Dermis microvascular lymphatic vessel endothelial cell (primary cell): ENCODE measurements at regions not wholly inside any gene's neighbourhood (a gene's known extent, or its start where the extent isn't known, plus 50 kb on each side); places are given as distances from the start of the nearest gene placed in this dataset.
"Not testable (repeated sequence)": the region's sequence is repeated elsewhere in the genome, so short reads cannot be mapped to it uniquely, and the experiment has no call there.

ENCODE experiments used
- DNase-seq, 2 donors: peaks; one replicate each; pipeline versions ENCODE4 v3.0.0 to v3.0.0-alpha.2; 2010; ENCODE audit warnings: low read depth in 2 of 2

DNA sequence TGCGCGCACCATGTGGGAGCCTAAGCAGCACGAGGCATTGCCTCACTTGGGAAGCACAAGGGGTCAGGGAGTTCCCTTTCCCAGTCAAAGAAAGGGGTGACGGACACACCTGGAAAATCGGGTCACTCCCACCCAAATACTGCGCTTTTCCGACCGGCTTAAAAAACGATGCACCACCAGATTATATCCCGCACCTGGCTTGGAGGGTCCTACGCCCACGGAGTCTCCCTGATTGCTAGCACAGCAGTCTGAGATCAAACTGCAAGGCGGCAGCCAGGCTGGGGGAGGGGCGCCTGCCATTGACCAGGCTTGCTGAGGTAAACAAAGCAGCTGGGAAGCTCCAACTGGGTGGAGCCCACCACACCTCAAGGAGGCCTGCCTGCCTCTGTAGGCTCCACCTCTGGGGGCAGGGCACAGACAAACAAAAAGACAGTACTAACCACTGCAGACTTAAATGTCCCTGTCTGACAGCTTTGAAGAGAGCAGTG lies 627.7 kb upstream of the VRK2 start:
- not testable (repeated sequence) for DNase-seq

DNA sequence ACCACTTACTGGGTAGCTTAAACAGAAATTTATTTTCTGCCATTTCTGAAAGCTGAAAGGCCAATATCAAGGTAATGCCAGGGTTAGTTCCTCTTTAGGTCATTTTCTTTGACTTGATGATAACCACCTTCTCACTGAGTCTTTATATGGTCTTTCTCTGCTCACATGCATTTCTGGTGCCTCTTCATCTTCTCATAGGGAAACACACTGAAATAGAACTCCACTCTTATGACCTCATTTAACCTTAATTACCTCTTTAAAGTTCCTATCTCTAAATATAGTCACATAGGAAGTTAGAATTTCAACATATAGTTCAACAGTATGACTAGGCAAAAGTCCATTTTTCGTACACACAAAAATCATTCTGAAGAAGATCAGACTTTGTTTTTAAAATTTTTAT lies 616.8 kb upstream of the VRK2 start:
- DNase-seq, result no peak

DNA sequence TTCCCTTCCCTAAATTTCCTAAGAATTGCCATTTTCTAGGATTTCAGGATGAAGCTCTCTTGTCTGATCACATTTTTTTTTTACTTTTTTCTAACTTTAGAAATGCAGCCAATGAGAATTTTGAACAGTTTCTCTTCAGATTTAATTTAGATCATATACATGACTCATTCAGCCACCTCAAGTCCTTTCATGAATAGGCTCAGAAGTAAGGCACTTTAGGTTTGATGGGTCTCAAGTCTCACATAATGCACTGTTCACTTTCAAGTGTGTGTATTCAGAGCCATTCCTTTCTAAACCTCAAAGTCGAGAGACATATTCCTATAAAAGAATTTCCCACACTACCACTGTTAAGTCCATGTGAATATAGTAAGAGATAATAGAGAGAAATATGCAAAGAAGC lies 614.1 kb upstream of the VRK2 start:
- no peak for DNase-seq

DNA sequence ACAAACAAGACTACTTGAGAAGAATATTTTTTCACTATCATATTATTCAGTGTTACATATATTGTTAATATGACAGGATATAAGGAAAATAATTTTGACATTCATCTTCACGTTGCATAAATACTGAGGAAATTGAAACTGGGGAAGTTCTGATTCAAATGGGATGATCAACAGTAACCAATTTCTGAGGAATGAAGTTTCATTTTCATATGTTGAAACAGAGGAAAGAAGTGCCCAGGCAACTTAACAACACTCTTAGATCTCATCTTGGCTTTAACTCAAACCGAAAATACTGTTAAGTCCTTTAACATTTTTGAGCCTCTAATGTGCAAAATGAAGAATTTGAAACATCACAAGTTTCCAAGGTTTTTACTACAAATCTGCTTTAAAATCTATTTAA lies 612.2 kb upstream of the VRK2 start:
- DNase-seq, result no peak

DNA sequence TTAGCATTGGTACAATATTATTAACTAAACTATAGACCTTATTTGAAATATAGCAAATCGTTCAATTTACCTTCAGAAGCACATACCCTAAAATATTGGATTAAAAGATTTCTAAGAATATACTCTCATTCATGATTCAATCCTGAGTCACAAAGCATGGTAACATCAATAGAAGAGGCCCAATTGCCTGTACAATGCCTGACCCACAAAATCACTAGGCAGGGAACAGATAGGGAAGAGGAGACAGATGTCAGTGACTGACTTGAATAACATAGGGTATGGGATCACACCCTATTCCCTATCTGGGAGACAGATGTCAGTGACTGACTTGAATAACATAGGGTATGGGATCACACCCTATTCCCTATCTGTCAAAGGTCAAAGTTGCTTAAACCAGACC lies 611.6 kb upstream of the VRK2 start:
- DNase-seq, result no peak

DNA sequence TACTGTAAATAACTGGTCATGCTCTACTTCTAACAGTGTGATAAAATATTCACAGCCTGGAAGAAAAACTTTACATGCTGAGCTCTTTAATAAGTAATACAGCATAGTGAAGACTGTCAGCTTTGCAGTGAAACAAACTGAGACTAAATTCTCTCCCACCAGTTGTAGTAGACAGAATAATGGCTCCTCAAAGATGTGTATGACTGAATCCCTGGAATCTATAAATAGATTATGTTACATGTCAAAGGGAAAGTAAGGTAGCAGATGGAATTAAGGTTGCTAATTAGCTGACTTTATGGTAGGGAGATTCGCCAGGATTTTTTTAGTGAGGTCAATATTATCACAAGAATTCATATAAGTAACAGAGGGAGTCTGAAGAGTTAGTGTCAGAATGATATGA lies 609.5 kb upstream of the VRK2 start:
- DNase-seq, result no peak

DNA sequence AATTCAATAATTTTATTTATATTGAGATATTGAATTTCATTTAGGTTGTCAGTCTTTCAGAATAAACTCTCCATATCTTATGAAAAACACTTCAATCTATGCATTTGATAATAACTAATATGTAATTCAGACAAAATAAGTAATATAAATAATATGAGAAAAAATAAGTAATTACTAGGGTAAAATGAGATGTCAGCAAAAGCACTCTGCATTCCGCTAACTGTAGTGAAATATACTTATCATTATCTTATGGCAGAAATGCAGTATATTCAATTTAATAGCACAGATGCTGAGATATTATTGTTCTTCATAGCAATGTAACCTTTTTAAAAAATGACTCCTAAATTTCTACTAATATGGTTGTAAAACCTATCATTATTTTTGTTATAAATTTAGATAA lies 606.2 kb upstream of the VRK2 start:
- DNase-seq, result no peak

DNA sequence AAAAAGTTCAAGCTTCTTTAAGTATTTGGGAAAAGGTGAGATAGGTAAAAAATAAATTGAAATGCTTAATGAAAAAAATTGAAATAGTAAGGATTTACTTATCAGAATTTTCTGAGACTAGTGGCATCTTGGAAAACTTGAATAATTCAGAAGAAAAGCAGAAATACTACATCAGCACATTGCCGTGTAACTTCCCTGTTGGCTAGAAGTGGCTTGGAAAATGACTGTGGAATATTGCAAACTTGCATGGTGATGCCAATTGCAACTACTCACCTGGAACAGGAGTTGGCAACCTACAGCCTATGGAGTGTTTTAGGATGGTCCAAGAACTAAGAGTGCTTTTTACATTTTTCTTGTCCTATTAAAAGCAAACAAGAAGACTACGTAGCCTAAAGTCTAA lies 603.5 kb upstream of the VRK2 start:
- no peak for DNase-seq

DNA sequence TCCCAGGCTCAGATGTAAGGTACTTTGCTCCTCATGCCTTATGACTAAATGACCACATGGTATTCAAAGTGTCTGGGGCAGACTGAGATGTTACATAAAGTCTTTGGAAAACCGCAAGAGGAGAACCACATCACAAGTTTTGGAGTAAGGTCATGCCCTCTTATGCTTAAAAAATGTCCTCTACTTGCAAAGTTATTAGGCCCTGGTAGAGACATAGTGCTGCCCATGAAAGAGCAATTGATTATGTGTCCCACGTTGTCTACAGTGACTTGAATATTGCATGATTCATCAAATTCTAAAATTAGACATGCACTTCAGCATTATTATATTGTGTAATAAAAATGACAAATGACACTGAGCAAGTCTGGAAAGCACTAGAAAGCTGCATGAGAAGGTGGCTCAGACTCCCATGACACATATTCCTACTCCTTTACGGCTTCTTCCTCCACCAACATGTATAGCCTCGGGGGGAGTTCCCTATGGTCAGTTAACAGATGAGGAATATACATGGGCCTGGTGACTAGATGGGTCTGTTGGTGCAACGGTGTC lies 602.6 kb upstream of the VRK2 start:
- DNase-seq, result no peak

DNA sequence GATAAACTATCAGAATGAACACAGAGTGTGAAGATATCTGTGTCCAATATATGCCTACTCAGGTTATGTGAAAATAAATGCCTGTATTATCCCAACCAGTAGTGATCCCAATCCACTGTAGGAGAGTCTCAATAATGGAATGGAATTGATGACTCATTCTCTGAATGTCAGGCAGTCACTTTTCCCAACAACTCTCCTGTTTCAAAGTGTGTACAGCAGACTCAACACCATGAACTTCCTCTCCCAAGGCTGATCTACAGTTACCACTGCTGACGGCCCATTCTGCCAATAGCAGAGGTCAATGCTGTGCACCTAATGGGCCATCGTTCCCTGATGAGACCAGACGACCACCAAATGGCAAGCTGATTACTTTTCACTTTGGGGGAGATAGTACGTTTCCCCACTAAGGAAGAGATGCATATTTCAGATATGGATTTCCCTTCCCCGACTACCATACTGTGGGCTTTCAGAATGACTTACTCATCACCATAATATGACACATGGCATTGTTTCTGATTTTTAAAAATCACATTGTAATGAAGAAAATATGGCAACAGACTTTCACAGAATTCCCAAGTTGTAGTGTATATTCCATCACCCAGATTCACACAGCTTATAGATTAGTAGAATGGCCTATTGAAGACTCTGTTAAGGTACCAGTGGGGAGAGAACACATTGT lies 601.7 kb upstream of the VRK2 start:
- DNase-seq, result no peak

DNA sequence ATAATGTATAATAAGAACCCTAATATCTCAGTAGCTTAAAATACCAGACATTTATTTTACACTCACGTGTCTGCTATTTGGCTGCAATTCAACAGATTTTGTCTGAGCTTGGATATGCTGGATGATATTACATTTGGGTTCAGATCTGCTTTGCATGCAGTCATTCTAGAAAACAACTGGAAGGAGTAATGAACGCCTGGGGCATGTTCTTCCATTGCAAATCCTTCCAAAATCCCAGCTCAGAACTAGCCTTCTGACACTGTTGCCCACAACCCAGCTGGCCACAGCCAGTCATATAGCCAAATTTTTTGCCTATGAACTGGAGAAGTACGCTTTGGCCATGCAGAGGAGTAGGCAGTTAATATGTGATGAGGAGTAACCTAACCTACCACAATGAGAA lies 597.8 kb upstream of the VRK2 start:
- no peak for DNase-seq

DNA sequence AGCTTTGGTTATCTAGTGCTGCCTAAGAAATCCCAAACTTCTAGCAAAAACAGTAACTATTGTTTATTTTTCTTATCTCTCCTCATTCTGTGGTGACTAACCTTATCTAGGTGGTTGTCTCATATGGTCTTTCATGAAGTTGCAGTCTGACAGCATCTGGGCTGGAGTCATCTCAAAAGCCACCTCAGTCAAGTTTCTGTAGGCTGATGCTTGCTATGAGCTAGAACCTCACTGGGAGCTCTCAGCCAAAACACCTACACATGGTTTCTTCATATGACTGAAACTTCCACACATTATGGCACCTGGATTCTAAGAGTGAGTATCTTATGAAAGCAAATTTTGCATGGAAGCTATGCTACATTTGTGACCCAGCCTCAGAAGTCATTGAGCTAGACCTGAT lies 596.4 kb upstream of the VRK2 start:
- no peak for DNase-seq

DNA sequence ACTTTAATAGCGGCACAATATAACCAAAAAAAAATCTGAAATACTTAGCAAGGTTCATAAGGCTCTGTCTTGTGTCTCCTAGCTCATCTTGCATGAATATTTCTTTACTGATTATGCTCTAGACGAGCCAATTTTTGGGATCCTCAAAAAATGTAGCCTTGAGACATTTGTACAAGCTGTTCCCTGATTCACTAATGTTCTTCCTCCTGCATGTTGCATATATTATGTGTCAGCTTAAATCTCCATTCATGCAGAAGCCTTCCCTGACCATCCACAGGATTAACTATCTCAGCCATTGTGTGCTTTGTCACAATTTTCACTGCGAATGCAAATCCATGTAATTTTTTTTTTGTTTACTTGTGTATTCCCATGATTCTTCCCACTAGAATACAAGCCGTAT lies 594.0 kb upstream of the VRK2 start:
- no peak for DNase-seq

DNA sequence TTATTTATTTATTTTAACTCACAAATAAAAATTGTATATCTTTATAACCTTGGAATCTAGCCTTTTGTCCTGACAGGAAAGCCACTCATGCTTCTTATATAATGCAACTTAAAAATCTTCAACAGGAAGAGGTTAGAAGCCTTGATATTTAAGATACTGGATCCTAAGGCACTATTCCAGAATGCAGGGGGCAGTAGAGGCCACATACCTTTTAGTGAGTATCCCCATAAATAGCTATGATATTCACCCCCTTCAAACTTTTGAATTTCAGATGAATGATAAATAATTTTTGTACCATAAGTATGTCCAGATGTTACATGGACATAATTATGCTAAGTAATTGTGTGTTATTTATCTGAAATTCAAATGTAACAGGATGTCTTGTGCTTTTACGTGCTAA lies 592.7 kb upstream of the VRK2 start:
- no peak for DNase-seq

DNA sequence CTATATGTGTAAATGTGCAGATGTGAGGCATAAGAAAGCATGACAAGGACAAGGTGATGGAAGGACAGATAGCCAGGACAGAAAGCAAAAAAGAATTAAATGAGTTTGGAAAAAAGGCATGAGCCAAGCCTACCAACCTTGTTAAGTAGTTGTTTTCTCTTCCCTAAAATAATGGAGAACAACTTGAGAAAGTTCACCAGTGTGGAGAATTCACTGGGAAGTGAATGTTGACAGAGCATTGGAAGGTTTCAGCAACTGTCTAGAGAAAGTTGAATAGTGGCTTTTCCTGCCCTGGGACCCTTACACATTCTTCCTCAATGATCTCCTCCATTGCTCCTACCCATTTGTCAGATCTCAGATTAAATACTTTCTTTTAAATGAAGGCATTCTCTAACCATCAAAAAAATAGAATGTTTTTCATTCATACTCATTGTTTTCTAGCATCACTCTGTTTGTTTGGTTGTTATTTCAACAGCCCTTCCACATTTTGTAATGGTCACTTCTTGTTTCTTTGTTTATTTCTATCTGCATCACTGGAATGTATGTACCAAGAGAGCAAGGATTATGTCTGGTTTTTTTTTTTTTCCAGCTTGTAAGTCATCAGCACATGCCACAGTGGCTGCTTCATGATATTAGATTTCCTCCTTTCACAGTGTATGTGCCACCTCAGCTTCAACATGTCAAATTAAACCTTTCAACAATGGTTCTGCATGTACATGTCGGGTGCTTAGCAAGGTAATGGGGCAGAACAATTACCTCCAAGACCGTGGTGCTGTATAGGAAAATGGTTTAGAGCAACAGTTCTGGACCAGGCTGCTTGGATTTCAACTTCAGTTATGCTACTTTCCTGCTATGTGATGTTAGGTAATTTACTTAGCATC lies 586.0 kb upstream of the VRK2 start:
- DNase-seq, result no peak

DNA sequence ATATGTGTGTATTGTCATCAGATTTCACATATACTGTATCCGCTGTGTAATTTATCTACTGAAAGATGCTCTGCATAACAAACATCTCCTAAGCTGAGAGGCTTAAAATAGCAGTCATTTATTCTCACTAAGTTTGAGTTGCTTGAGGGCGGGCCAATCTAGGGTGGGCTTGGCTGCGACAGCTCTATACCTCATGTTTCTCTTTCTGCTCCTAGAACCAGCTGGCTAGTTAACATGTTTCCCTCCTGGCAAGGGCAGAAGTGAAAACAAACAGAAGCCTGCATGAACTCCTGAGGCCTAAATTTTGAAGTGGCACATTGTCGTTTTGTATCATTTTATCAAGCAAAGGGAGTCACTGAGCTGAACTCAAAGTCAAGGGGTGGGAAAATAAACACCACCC lies 585.0 kb upstream of the VRK2 start:
- DNase-seq, result no peak

DNA sequence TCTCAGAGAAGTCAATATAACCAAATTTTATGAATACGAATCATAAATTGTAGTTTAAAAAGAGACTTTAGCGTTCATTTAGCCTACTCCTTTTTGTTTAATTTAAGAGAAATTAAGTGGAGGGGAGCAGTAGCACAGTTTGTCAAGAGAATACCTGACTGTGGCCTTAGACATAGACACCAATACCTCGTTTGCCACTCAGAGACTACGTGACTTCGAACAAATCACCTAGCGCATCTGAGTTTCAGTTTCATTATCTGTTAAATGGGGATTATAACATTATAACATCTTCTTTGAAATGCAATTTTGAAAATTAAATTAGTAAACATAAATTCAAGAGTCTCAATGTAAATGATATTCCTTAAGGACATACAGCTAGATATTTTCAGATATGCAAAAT lies 581.5 kb upstream of the VRK2 start:
- DNase-seq, result no peak

DNA sequence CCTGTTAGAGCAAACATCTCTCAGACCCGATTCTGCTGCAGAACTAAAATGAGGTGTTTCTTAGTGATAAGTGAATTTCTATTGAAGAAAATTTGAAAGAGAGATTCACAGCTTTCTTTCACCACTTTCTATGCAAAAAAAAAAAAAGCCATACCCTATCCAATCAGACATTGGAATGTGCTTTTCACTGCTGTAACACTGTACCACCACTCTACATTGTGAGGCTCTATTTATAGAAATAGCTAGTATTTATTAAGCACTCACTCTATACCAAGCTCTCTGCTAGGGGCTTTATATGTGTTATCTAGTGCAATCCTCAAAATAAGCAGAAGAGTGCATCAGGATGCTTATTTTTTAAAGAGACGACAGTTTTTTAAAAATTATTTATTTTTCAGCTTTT lies 580.6 kb upstream of the VRK2 start:
- no peak for DNase-seq

DNA sequence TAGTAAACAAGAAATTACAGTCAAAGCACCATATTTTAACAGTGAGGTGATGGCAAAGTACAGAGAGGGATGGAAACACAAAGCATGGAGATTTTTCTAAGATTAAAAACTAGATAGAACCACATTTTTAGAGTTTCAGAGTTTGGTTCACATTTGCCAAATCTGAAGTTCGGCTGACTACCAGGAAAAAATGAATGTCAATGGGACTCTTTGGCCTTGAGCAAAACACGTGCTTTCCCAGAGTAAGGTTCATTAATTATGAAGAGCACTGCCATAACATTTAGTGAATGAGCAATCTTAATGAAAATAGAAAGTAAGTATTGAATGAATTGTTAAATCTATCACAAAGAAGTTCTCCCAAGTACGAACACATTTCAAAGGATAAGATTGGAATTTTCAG lies 571.2 kb upstream of the VRK2 start:
- no peak for DNase-seq

DNA sequence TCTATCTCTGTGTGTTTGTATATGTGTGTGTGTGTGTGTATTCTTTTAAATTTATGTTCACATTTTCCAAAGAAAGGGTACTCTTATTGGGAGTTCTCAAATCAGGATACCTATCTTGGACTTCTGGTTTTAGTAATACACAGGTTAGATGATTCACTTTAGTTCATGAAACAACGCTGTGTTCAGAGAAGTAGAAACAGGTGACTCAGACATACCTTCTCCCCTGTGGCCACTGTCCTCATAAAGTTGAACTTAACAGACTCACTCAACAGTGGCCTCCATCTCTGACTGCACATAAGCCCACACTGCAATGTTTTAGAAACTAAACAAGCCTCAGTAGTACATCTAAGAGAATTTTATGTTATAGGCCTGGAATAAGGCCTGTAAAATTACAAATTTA lies 566.6 kb upstream of the VRK2 start:
- DNase-seq, result no peak

DNA sequence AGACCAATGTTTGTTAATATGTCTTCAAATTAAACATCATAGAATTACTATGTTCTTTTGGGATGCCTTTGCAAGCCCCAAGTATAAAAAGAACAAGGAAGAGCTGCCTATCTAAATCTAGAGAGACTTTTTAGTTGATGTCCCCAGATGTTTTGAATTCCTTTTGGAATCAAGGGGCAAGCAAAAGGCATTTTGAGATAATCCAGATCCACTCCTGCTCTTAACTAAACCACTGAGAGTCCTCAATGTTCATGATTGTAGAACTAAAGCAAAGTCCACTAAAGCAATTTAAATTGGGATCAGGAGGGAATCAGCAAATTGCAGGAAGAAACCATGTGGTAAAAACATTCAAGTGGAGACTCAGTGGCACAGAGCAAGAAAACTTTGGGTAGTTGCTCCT lies 558.5 kb upstream of the VRK2 start:
- DNase-seq, result no peak

DNA sequence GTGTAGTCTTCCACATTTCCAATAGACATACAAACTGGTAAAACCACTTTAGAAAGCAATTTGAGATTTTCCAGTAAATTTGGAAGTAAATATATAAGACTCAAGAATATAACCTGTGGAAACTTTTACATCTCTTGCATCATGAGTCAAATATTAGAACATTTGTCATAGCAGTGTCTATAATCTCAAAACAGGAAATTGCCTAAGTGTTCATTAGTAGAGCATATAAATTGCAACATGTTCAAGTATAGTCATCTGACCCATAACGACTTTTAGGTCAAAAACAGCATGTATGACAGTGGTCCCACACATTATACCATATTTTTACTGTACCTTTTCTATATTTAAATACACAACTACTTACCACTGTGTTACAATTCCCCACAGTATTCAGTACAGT lies 555.9 kb upstream of the VRK2 start:
- DNase-seq, result no peak

DNA sequence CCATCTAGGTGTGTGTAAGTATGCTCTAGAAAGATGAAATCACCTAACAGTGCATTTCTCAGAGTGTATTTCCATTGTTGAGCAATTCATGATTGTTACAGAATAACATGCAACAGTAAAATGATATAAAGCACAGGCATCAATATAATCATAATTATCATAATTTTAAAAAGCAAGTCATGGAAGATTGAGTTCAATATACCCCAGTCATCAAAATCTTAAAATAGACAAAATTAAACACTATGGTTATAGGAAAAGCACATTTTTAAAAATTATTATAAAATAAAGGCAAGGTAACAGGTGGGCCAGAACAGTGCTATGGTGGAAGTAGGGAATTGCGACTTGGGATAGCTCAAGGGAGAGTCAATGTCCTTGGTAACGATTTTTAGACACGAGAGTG lies 555.4 kb upstream of the VRK2 start:
- DNase-seq, result no peak
